ENCODE measurements at regions not wholly inside any gene's neighbourhood (a gene's known extent, or its start where the extent isn't known, plus 50 kb on each side); places are given as distances from the start of the nearest gene placed in this dataset.

- TF ChIP-seq, protein P1, sequence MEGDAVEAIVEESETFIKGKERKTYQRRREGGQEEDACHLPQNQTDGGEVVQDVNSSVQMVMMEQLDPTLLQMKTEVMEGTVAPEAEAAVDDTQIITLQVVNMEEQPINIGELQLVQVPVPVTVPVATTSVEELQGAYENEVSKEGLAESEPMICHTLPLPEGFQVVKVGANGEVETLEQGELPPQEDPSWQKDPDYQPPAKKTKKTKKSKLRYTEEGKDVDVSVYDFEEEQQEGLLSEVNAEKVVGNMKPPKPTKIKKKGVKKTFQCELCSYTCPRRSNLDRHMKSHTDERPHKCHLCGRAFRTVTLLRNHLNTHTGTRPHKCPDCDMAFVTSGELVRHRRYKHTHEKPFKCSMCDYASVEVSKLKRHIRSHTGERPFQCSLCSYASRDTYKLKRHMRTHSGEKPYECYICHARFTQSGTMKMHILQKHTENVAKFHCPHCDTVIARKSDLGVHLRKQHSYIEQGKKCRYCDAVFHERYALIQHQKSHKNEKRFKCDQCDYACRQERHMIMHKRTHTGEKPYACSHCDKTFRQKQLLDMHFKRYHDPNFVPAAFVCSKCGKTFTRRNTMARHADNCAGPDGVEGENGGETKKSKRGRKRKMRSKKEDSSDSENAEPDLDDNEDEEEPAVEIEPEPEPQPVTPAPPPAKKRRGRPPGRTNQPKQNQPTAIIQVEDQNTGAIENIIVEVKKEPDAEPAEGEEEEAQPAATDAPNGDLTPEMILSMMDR (IDR thresholded peaks at IDR 0.05) = no peak
- no peak for TF ChIP-seq POLR2A (IDR thresholded peaks at IDR 0.05)
These were observed 364.6 kb downstream of the AASDHPPT start for GRCh38 chr11:106442032-106442431.

All from adrenal gland (tissue), 5 donors.